ENCODE measurements at regions not wholly inside any gene's neighbourhood (a gene's known extent, or its start where the extent isn't known, plus 50 kb on each side); places are given as distances from the start of the nearest gene placed in this dataset.

DNA sequence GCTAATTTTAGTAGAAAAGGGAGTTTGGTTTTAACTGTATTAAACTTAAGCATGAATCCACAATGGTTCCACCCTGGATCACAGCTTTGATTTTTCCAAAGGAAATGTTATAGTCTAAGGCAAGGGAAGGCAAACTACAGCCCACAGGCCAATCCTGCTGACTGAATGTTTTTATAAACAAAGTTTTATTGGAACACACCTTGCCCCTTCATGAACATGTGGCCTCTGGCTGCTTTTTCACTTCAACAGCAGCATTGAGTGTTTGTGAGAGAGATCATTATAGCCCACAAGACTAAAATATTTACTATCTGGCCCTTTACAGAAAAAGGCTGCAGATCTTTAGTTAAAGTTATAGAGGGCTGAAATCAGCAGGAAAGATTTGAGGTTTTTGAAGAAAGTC, 198.7 kb downstream of the IRS2 start:
- TF ChIP-seq, protein P1, sequence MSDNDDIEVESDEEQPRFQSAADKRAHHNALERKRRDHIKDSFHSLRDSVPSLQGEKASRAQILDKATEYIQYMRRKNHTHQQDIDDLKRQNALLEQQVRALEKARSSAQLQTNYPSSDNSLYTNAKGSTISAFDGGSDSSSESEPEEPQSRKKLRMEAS (IDR thresholded peaks at IDR 0.05), result no peak
- TF ChIP-seq EZH2phosphoT487 (IDR thresholded peaks at IDR 0.05; ENCODE audit: borderline replicate concordance), result no peak
- TF ChIP-seq FOSL1 (IDR thresholded peaks at IDR 0.05; ENCODE audit: low read depth), result no peak
- TF ChIP-seq RAD21 (IDR thresholded peaks at IDR 0.05; ENCODE audit: low read depth), result no peak
- TF ChIP-seq EZH2 (IDR thresholded peaks at IDR 0.05), result no peak
- TF ChIP-seq, protein P2, sequence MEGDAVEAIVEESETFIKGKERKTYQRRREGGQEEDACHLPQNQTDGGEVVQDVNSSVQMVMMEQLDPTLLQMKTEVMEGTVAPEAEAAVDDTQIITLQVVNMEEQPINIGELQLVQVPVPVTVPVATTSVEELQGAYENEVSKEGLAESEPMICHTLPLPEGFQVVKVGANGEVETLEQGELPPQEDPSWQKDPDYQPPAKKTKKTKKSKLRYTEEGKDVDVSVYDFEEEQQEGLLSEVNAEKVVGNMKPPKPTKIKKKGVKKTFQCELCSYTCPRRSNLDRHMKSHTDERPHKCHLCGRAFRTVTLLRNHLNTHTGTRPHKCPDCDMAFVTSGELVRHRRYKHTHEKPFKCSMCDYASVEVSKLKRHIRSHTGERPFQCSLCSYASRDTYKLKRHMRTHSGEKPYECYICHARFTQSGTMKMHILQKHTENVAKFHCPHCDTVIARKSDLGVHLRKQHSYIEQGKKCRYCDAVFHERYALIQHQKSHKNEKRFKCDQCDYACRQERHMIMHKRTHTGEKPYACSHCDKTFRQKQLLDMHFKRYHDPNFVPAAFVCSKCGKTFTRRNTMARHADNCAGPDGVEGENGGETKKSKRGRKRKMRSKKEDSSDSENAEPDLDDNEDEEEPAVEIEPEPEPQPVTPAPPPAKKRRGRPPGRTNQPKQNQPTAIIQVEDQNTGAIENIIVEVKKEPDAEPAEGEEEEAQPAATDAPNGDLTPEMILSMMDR (IDR thresholded peaks at IDR 0.05 in 2 of 3, conservative IDR thresholded peaks at IDR 0.05 in 1 of 3; ENCODE audit: borderline replicate concordance in 1 of 3, insufficient read depth in 1 of 3, low read depth in 2 of 3, low read length in 2 of 3), result no peak
- no peak for TF ChIP-seq SIN3A (IDR thresholded peaks at IDR 0.05; ENCODE audit: low read depth)
- TF ChIP-seq, protein P3, sequence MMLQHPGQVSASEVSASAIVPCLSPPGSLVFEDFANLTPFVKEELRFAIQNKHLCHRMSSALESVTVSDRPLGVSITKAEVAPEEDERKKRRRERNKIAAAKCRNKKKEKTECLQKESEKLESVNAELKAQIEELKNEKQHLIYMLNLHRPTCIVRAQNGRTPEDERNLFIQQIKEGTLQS (IDR thresholded peaks at IDR 0.05), result no peak
- TF ChIP-seq, protein P4, sequence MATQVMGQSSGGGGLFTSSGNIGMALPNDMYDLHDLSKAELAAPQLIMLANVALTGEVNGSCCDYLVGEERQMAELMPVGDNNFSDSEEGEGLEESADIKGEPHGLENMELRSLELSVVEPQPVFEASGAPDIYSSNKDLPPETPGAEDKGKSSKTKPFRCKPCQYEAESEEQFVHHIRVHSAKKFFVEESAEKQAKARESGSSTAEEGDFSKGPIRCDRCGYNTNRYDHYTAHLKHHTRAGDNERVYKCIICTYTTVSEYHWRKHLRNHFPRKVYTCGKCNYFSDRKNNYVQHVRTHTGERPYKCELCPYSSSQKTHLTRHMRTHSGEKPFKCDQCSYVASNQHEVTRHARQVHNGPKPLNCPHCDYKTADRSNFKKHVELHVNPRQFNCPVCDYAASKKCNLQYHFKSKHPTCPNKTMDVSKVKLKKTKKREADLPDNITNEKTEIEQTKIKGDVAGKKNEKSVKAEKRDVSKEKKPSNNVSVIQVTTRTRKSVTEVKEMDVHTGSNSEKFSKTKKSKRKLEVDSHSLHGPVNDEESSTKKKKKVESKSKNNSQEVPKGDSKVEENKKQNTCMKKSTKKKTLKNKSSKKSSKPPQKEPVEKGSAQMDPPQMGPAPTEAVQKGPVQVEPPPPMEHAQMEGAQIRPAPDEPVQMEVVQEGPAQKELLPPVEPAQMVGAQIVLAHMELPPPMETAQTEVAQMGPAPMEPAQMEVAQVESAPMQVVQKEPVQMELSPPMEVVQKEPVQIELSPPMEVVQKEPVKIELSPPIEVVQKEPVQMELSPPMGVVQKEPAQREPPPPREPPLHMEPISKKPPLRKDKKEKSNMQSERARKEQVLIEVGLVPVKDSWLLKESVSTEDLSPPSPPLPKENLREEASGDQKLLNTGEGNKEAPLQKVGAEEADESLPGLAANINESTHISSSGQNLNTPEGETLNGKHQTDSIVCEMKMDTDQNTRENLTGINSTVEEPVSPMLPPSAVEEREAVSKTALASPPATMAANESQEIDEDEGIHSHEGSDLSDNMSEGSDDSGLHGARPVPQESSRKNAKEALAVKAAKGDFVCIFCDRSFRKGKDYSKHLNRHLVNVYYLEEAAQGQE (IDR thresholded peaks at IDR 0.05; ENCODE audit: low read depth), result no peak
- TF ChIP-seq CBX3 (IDR thresholded peaks at IDR 0.05; ENCODE audit: low read depth), result no peak
- no peak for TF ChIP-seq POLR2AphosphoS5 (IDR thresholded peaks at IDR 0.05; ENCODE audit: low read depth, low read length)

Measured in HCT116 (cell line).